ENCODE measurements at regions not wholly inside any gene's neighbourhood (a gene's known extent, or its start where the extent isn't known, plus 50 kb on each side); places are given as distances from the start of the nearest gene placed in this dataset.

- no peak for DNase-seq
Observed at GRCh38 chr20:37598100-37598543, 70.4 kb upstream of the BLCAP start.

GRCh38 chr20:37596890-37597536, 69.3 kb upstream of the BLCAP start:
- DNase-seq = no peak

GRCh38 chr20:37596168-37596567, 68.5 kb upstream of the BLCAP start:
- no peak for DNase-seq

GRCh38 chr20:37593710-37594109, 66.0 kb upstream of the BLCAP start:
- no peak for DNase-seq

- no peak for DNase-seq
Observed at GRCh38 chr20:37590938-37591490, 63.3 kb upstream of the BLCAP start.

- DNase-seq = no peak
Observed at GRCh38 chr20:37586078-37586477, 58.4 kb upstream of the BLCAP start.

- no peak for DNase-seq
Observed at GRCh38 chr20:37584238-37584807, 56.6 kb upstream of the BLCAP start.

- no peak for DNase-seq
Observed at GRCh38 chr20:37581246-37581645, 53.6 kb upstream of the BLCAP start.

GRCh38 chr20:37580069-37580468, 52.4 kb upstream of the BLCAP start:
- no peak for DNase-seq

- DNase-seq = no peak
Observed at GRCh38 chr20:37579106-37579505, 51.4 kb upstream of the BLCAP start.

GRCh38 chr20:37577981-37578380, 50.3 kb upstream of the BLCAP start:
- DNase-seq = no peak

Measured in stimulated activated CD4-positive, alpha-beta T cell treated with anti-CD3 and anti-CD28 coated beads, Interleukin-4, amount 100 ng/mL, for 1 hour (primary cell).